GM21381 (cell line): ENCODE measurements at regions not wholly inside any gene's neighbourhood (a gene's known extent, or its start where the extent isn't known, plus 50 kb on each side); places are given as distances from the start of the nearest gene placed in this dataset.
A peak's percentile ranks its signal among the peaks of the same experiment; 100 is the strongest.
"Not testable (repeated sequence)": the region's sequence is repeated elsewhere in the genome, so short reads cannot be mapped to it uniquely, and the experiment has no call there.

Experiments
- ATAC-seq: cut with Tn5 transposase; IDR thresholded peaks from one replicate; pipeline ENCODE4 v1.9.1; 2021; ENCODE audit warnings: mild to moderate bottlenecking, moderate library complexity; ENCODE audit not compliant: unreplicated experiment

DNA sequence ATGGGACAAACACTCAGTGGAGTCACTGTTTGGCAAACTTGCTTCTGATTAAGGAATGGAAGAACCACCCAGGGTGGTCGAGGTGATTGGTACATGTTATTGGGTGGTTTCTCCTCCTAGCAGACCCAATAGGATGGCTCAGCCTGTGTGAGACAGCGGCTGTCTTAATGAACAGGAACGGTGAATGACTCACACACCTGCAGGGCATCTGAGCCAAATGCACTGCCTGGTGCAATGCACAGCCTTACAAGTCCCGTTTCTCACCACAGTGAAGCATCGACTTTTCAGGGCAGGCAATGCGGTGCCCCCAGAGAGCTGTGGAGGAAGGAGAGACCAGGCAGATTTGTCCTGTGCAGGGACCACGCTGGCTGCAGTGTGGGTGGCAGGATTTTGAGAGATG, 238.5 kb downstream of the FGF9 start:
- no peak for ATAC-seq

GRCh38 chr13:21910546-21910945, 239.7 kb downstream of the FGF9 start:
- ATAC-seq, result no peak

DNA sequence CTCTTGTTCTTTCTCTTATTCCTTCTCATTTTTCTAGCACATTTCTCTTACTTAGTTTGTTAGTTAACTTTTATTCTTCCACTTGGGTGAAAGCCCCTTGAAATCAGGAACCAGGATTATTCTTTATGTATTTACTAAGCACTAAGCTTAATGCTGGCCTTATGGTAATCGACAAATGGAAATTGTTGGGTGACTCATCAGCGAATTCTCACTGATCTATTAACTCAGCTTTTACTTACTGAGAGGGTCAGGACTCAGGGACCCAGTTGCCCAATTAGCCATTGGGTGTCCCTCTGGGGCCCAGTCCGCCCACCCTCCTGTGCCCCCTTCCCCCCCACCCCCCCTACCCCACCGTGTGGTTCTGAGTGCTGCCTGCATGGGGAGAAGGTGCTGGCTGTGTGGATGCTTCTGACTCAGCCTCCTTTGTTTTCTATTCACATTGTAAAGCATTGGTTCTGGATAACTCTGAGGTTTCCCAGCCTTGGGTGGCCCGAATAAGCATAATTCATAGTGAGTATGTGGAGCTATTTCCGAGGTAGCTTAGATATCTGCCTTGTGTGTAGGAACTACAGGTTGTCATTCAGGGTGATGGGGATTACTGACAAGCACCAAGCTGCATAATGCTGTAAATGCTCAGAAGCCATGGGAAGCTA, 240.9 kb downstream of the FGF9 start:
- no peak for ATAC-seq

DNA sequence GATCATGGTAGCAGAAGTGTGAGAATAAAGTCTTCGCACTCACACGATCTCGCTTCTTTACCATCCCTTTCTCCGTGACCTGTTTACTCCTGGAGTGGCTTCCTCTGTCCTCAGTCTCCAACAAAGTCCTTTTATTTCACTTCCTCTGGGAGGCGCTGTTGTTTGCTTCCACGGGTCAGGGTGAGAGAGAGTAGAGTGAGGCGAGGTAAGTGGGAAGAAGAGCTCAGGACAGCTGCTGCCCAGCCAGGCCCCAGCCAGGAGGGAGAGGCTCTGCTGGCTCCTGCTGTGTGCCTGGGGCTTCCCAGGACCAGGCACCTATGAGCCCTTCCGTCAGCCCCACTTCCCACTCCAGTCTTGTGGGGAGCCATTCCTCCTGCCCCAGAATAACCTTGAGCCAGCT, 242.1 kb downstream of the FGF9 start:
- ATAC-seq, result no peak

DNA sequence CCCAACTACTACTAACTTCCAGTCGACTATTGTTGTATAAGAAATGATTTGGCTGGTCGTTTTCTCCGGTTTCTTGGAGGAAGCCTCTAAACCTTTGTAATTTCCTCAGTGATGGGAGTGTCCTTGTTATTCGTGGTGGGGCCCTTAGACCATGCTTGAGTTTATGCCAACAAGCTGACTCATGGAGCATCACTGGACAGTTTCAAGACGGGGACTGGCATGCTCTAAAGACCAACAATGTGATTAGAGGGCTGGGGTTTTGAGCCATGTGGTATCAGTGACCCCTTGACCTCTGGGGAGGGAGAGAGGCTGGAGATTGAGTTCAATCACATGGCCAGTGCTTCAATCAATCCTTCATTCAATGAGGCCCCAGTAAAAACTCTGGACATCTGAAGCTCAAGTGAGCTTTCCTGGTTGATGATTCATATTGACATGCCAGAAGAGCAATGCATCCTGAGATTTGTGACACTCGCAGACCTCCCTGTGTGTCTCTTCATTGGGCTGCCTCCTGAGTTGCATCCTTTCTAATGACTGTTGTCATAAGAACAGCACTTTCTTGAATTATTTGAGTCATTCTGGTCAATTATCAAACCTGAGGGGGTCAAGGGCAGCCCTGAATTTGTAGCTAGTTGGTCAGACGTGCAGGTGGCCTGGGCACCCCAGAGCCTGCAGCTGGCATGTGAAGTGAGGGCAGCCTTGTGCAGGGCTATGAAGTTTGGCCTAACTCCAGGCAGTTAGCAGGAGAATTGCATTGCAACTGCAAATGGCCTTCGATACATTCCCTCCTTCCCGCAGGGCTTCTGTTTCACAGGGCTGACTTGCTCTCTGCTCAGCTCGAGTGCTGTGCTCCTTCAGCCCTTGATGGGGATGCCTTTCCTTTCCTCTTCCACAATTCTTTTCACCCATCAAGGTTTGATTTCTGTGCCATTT, 246.5 kb downstream of the FGF9 start:
- no peak for ATAC-seq

GRCh38 chr13:21920802-21921201, 249.9 kb downstream of the FGF9 start:
- ATAC-seq, result not testable (repeated sequence)

- no peak for ATAC-seq
These were observed 254.1 kb downstream of the FGF9 start for GRCh38 chr13:21924958-21925357.

DNA sequence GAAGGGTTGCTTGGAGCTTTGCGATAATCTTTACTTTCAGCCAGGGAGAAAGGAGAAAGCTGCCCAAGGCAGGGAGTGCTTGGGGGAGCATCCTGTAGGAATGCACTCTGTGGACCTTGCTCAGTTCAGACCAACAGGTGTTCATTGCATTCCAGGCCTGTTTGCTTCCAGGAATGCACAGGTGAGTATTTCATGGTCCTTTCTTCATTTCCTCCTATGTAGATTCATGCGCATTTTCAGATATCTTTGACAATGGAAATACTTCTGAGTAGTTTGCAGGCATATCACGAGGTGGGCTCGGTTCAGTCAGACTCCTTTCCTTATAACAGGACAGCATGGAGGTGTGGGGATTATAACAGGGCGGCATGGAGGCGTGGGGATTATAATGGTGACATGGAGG, 254.8 kb downstream of the FGF9 start:
- no peak for ATAC-seq

- ATAC-seq, result no peak
These were observed 258.5 kb downstream of the FGF9 start for GRCh38 chr13:21929400-21929799.

GRCh38 chr13:21930536-21930935, 259.7 kb downstream of the FGF9 start:
- ATAC-seq, result no peak

DNA sequence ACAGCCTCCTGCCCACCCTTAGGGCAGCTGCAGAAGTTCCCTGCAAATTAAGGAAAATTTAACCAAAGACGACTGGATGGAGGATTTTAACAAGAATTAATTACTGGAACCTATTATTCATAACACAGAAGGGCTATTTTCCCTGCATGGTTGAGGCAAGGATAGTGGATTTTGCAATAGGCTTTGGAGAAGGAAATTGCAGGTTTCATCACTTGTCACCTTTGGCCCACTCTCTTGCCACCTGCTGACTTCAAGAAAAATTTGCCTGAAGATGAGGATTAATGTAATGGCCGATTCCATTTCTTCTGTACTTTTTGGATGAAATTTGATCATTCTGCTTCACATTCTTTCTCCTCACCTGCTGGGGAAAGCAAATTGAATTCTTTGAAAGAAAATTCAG, 261.7 kb downstream of the FGF9 start:
- no peak for ATAC-seq

DNA sequence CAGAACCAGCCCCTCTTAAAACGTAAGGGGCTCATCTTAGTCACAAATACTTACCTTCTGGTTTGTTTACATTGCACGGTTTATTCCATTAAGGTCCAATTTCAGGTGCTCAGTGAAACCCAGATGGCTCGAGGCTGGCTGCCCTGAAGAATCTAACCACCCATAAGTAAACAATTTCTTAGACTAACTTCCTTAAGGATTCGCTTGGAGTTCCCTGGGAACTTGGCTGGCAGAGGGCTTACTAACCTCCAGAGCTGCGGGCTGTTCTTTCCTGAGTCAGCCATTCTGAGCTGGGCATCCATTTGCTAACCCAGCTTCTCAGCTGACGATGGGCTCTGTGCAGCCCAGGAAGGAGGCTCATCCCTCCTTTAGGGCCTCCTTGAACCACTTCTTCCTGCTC, 262.1 kb downstream of the FGF9 start:
- ATAC-seq, result no peak

- no peak for ATAC-seq
These were observed 263.4 kb downstream of the FGF9 start for GRCh38 chr13:21934284-21934683.

GRCh38 chr13:21936674-21937073, 265.8 kb downstream of the FGF9 start:
- no peak for ATAC-seq

DNA sequence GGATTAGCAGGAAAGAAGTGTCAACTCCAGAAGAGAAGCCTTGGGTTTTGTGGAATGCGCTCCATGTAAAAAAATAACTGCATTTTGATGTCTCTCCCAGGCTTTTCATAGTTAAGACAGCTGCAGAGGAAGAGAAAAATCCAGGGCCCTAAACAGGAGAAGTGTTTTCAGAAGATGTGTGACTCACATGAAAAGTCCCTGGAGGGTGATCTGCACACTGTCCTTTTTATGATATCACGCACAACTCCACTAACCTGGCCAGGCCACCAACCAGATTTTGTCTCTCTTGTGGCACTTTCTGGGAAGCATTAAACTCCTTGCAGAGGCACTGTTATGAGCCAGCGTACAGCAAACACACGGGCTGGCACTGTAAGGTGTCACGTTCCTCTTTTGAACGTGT, 267.3 kb downstream of the FGF9 start:
- no peak for ATAC-seq

DNA sequence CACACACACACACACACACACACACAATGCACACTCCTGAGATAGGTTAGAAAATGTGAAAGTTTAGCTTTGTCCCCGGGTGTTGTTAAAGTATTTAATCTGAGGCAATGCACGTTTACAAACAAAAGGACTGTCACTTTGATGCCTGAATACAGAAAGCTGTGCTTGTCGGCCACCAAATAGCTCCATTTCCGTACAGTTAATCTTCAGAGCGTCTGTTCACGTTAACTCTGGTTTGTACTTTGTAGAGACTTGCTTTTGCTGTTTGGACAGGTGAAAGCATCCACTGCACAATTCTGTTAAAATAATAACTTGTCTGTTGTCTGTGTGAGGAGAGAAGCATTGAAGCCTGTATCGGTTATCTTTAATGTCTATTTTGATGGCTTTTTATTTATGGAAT, 267.8 kb downstream of the FGF9 start:
- no peak for ATAC-seq

DNA sequence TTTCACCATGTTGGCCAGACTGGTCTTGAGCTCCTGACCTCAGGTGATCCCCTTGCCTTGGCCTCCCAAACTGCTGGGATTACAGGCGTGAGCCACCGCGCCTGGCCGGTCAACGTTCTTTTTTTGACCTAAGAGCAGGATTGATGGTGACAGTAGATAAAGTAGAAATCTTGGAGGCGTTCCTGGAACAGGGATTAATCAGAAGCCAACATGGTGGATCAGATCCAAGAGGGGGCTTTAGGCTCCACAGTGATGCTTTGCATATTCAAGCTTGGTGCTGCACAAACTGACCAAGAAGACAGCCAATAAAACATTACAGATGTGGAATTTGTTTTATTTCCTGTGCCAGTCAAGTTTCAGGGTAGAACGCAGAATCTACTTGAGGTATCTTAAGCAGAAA, 271.2 kb downstream of the FGF9 start:
- no peak for ATAC-seq

GRCh38 chr13:21944610-21945009, 273.7 kb downstream of the FGF9 start:
- ATAC-seq, result no peak

- ATAC-seq, result no peak
These were observed 274.3 kb downstream of the FGF9 start for GRCh38 chr13:21945195-21945594.

- ATAC-seq, result no peak
These were observed 276.1 kb downstream of the FGF9 start for GRCh38 chr13:21946964-21947363.

DNA sequence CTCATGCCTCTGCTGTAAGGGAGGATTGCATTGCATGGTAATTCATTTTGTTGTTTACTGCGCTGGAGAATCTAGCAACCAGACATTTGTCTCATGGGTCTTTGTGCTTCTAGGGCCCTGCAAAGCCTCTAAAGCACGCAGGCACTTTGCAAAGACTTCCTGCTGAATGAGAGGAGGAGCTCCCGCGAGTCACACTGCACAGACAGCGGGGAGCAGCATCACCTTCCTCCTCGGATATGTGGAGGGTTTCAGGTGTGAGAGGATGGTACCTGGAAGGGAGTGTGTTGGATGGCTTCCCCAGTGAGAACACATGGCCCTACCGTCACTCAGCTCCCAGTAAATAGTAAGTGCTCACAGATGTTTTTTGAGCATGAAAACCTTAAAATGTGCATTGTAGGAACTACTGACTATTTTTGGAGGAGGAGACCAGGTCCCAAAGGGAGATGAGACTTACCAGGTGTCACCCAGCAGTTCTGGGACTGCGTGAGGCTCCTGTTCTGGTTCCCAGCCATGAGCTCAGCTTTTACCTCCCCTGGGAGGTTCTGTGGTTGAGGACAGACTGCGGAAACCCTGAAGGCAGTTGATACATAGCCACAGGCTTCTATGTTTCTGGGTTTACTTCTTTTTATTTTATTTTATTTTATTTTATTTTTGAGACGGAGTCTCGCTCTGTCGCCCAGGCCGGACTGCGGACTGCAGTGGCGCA, 278.0 kb downstream of the FGF9 start:
- ATAC-seq, result peak; percentile 77
